ENCODE measurements at regions not wholly inside any gene's neighbourhood (a gene's known extent, or its start where the extent isn't known, plus 50 kb on each side); places are given as distances from the start of the nearest gene placed in this dataset.

DNA sequence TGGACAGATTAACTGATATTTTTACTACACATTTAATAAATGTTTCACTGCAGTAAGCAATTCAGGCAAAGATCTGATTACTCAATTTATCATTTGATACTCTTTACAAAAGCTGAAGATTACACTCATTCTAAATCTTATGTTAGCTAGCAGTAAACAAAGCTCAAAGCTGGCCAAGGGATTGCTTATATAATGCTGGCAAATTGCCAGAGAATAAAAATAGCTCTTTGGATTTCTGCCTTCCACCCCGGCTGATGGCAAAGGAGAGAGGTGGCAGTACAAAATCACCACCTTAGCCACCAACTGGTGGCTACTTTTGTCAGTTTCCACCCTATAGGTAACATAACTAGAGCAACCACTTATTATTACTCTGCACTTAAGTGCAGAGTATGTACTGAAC, 320.5 kb downstream of the FSIP2 start:
- intact Hi-C loops (cut with DNase I; ENCODE audit: low total_unique reads) = no loop called here
- Histone ChIP-seq H3K4me3 (no peak overlapping the region), H3K27me3 (no peaks in the 10 kb centered on the region), H3K27ac (no peak overlapping the region), H3K36me3 (no peaks in the 10 kb centered on the region), H3K4me1 (no peaks in the 10 kb centered on the region), H3K9me3 (no peaks in the 10 kb centered on the region)
- no peak for DNase-seq
- TF ChIP-seq CTCF (IDR thresholded peaks at IDR 0.05) = no peak

DNA sequence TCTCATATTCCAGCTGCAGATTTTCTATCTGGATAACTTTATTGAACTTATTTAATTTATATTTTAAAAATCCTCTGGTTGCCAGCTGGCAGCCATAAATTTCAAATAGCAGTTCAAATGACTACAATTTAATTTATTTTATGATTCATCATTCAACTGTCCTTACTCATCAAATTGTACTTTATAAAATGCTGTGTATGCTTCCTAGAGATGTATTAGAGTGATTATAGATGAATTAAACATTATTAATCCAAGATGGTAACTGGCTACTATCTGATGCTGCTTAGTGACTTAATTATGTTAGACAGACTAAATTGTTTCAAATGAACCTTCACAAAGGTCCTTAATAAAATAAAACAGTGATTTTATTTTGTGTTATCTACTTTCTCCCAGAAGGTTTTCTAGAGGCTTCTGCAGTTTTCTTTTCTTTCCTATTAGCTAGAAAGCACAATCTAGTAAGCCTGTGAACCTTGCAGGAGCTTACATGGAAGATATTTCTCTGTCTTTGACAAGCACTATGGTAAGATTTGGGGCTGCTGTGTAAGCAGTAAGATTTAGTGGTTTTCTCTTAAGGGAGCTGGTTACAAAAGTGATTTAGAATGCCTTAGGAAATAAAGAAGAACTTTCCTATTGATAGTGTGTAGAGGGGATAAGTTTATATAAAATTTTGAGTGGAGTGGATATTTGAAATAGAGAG, 322.3 kb downstream of the FSIP2 start:
- intact Hi-C loops (cut with DNase I; ENCODE audit: low total_unique reads) = no loop called here

GRCh38 chr2:186064507-186064906, 325.9 kb downstream of the FSIP2 start:
- no peak for TF ChIP-seq CTCF (IDR thresholded peaks at IDR 0.05)
- no peak for DNase-seq
- no peaks in the 10 kb centered on the region for H3K4me1 ChIP-seq
- no peak overlapping the region for H3K27ac ChIP-seq
- no peaks in the 10 kb centered on the region for H3K27me3 ChIP-seq
- intact Hi-C loops (cut with DNase I; ENCODE audit: low total_unique reads) = no loop called here
- no peak overlapping the region for H3K4me3 ChIP-seq
- H3K36me3 ChIP-seq = no peaks in the 10 kb centered on the region
- H3K9me3 ChIP-seq = no peaks in the 10 kb centered on the region

More for the DNA sequence above, 322.3 kb downstream of the FSIP2 start:
- Histone ChIP-seq H3K9me3 (no peaks in the 10 kb centered on the region), H3K36me3 (no peaks in the 10 kb centered on the region), H3K4me1 (no peaks in the 10 kb centered on the region), H3K27me3 (no peaks in the 10 kb centered on the region), H3K27ac (no peak overlapping the region), H3K4me3 (no peak overlapping the region)
- no peak for DNase-seq
- TF ChIP-seq CTCF (IDR thresholded peaks at IDR 0.05) = no peak

- no peak overlapping the region for H3K4me3 ChIP-seq
These were observed 326.9 kb downstream of the FSIP2 start for GRCh38 chr2:186065491-186065890.

DNA sequence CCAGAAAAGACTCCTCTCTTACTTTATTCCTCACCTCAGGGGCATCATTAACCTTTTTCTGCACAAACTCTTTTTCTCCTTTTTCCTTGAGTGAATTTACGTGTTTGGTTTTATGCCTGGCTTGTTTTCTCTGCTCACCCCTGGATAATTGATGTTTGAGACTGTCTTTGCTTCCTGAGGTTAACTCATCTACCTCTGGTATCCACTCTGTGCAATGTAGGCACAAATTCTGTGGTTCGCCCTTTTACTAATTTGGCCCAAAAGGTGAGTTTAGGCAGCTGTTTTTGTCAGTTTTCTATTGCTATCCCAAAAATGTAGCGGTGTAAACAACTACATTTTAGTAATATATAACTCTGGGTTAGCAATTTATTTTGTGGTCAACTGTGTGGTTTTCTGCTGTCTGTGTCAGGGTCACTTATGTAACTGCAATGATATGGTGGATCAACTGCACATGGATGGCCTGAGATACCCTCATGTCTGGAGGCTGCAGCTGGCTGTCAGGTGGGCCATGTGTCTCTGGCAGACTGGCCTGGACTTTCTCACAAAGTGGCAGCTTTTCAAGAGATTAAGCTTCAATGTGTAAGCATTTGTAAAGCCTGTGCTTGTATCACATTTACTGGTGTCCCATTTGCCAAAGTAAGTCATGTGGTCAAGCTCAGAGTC, 329.7 kb downstream of the FSIP2 start:
- Histone ChIP-seq H3K4me3 (no peak overlapping the region), H3K4me1 (no peaks in the 10 kb centered on the region), H3K9me3 (no peaks in the 10 kb centered on the region), H3K27ac (no peak overlapping the region), H3K36me3 (no peaks in the 10 kb centered on the region), H3K27me3 (no peaks in the 10 kb centered on the region)
- DNase-seq = no peak
- intact Hi-C loops (cut with DNase I; ENCODE audit: low total_unique reads) = no loop called here
- TF ChIP-seq CTCF (IDR thresholded peaks at IDR 0.05) = no peak

More at GRCh38 chr2:186065491-186065890, 326.9 kb downstream of the FSIP2 start:
- TF ChIP-seq CTCF (IDR thresholded peaks at IDR 0.05) = no peak
- DNase-seq = no peak
- no peak overlapping the region for H3K27ac ChIP-seq
- intact Hi-C loops (cut with DNase I; ENCODE audit: low total_unique reads) = no loop called here
- H3K27me3 ChIP-seq = no peaks in the 10 kb centered on the region
- no peaks in the 10 kb centered on the region for H3K36me3 ChIP-seq
- H3K9me3 ChIP-seq = no peaks in the 10 kb centered on the region
- no peaks in the 10 kb centered on the region for H3K4me1 ChIP-seq

Measured in tibial artery (tissue), 4 donors.